ENCODE measurements at regions not wholly inside any gene's neighbourhood (a gene's known extent, or its start where the extent isn't known, plus 50 kb on each side); places are given as distances from the start of the nearest gene placed in this dataset.

- H3K27me3 ChIP-seq (ENCODE audit: control insufficient read depth, insufficient read depth, low read length, poor library complexity, severe bottlenecking), result peaks cover 35% of the 10 kb centered on the region
- no peaks in the 10 kb centered on the region for H3K4me1 ChIP-seq (ENCODE audit: control insufficient read depth, insufficient read depth, low read length)
- Mint-ChIP-seq H3K27me3 (ENCODE audit: insufficient read depth) (peaks cover 22% of the 10 kb centered on the region), H3K4me1 (no peaks in the 10 kb centered on the region), H3K27ac (no peak overlapping the region), H3K4me3 (no peak overlapping the region), H3K9me3 (no peaks in the 10 kb centered on the region), H3K36me3 (ENCODE audit: low read depth) (no peaks in the 10 kb centered on the region)
- no peak overlapping the region for H3K9ac ChIP-seq (ENCODE audit: extremely low read depth, low read length, poor library complexity, severe bottlenecking)
- H3K27ac ChIP-seq (ENCODE audit: low read depth, low read length), result no peak overlapping the region
- TF ChIP-seq CTCF (conservative IDR thresholded peaks at IDR 0.05), result no peak
- no peak for DNase-seq
- 36 to 54% methylated on average over 8 to 10 of the region's 10 CpGs for WGBS, 2 experiments (ENCODE audit: insufficient coverage in 1 of 2, insufficient read length in 1 of 2)
- H3K4me3 ChIP-seq (ENCODE audit: low read length), result no peak overlapping the region
- no peaks in the 10 kb centered on the region for H3K9me3 ChIP-seq (ENCODE audit: control insufficient read depth, low read length)
- no peaks in the 10 kb centered on the region for H3K36me3 ChIP-seq (ENCODE audit: control insufficient read depth, insufficient read depth, low read length)
Observed at GRCh38 chr3:10757021-10757820, 58.8 kb upstream of the SLC6A11 start.

- peaks cover 20% of the 10 kb centered on the region for H3K27me3 Mint-ChIP-seq (ENCODE audit: insufficient read depth)
- Histone ChIP-seq H3K36me3 (ENCODE audit: control insufficient read depth, insufficient read depth, low read length) (no peaks in the 10 kb centered on the region), H3K4me1 (ENCODE audit: control insufficient read depth, insufficient read depth, low read length) (no peaks in the 10 kb centered on the region), H3K27me3 (ENCODE audit: control insufficient read depth, insufficient read depth, low read length, poor library complexity, severe bottlenecking) (peaks cover 29% of the 10 kb centered on the region), H3K9ac (ENCODE audit: extremely low read depth, low read length, poor library complexity, severe bottlenecking) (no peak overlapping the region), H3K27ac (ENCODE audit: low read depth, low read length) (no peak overlapping the region), H3K4me3 (ENCODE audit: low read length) (no peak overlapping the region), H3K9me3 (ENCODE audit: control insufficient read depth, low read length) (no peaks in the 10 kb centered on the region)
- no peaks in the 10 kb centered on the region for H3K36me3 Mint-ChIP-seq (ENCODE audit: low read depth)
- no peak for TF ChIP-seq CTCF (conservative IDR thresholded peaks at IDR 0.05)
- no peak for DNase-seq
- no peak overlapping the region for H3K27ac Mint-ChIP-seq
- WGBS, 2 experiments (ENCODE audit: insufficient coverage in 1 of 2, insufficient read length in 1 of 2), result 57 to 86% methylated on average over 1 of the region's 1 CpG
- no peaks in the 10 kb centered on the region for H3K4me1 Mint-ChIP-seq
- H3K9me3 Mint-ChIP-seq, result no peaks in the 10 kb centered on the region
- H3K4me3 Mint-ChIP-seq, result no peak overlapping the region
Observed at GRCh38 chr3:10757821-10758130, 58.3 kb upstream of the SLC6A11 start.

GRCh38 chr3:10758304-10759037 lies 57.6 kb upstream of the SLC6A11 start:
- Mint-ChIP-seq H3K4me1 (no peaks in the 10 kb centered on the region), H3K9me3 (no peaks in the 10 kb centered on the region), H3K27me3 (ENCODE audit: insufficient read depth) (peaks cover 18% of the 10 kb centered on the region), H3K36me3 (ENCODE audit: low read depth) (no peaks in the 10 kb centered on the region), H3K27ac (no peak overlapping the region), H3K4me3 (no peak overlapping the region)
- DNase-seq, result peak; percentile 87
- Histone ChIP-seq H3K9me3 (ENCODE audit: control insufficient read depth, low read length) (no peaks in the 10 kb centered on the region), H3K4me1 (ENCODE audit: control insufficient read depth, insufficient read depth, low read length) (no peaks in the 10 kb centered on the region), H3K9ac (ENCODE audit: extremely low read depth, low read length, poor library complexity, severe bottlenecking) (no peak overlapping the region), H3K4me3 (ENCODE audit: low read length) (no peak overlapping the region), H3K27me3 (ENCODE audit: control insufficient read depth, insufficient read depth, low read length, poor library complexity, severe bottlenecking) (peaks cover 22% of the 10 kb centered on the region), H3K36me3 (ENCODE audit: control insufficient read depth, insufficient read depth, low read length) (no peaks in the 10 kb centered on the region), H3K27ac (ENCODE audit: low read depth, low read length) (no peak overlapping the region)
- peak; percentile 91 for TF ChIP-seq CTCF (conservative IDR thresholded peaks at IDR 0.05)
- 43 to 49% methylated on average over 10 to 14 of the region's 14 CpGs for WGBS, 2 experiments (ENCODE audit: insufficient coverage in 1 of 2, insufficient read length in 1 of 2)
